ENCODE measurements at regions not wholly inside any gene's neighbourhood (a gene's known extent, or its start where the extent isn't known, plus 50 kb on each side); places are given as distances from the start of the nearest gene placed in this dataset.
A peak's percentile ranks its signal among the peaks of the same experiment; 100 is the strongest.
"Not testable (repeated sequence)": the region's sequence is repeated elsewhere in the genome, so short reads cannot be mapped to it uniquely, and the experiment has no call there.

GRCh38 chr1:161454865-161455707 lies 50.2 kb upstream of the FCGR2A start:
- DNase-seq: not testable (repeated sequence)

- not testable (repeated sequence) for DNase-seq
Measured at GRCh38 chr1:161453950-161454864, 51.0 kb upstream of the FCGR2A start.

DNA sequence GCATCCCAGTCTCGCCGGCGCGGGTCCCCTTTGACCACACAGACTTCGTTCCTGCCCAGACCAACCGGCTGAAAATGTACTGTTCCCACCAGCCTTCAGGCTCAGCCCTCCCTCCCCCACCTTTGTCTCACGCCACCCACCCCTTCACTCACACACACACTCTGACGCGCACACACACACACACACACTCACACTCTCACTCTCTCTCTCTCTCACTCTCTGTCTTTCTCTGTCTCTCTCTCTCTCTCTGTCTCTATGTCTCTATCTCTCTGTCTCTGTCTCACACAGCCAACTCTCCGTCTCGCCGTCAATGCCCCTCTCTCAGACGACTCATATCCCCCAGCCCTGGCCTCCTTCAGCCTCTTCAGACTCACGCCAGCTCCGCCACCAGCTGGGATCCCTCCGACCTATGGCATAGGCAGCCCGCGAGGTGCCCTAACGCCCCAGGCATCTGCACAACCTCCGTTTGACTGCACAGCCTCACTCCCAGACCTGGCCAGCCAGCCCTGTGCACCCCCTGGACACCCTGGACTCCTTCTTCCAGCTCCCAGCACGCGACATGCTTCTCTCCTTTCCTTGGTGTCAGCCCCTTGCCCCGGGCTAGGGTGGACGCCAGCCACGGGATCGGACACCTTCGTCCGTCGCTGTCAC lies 53.4 kb upstream of the FCGR2A start:
- DNase-seq: not testable (repeated sequence)

- not testable (repeated sequence) for DNase-seq
Measured at GRCh38 chr1:161447760-161448332, 57.4 kb upstream of the FCGR2A start.

DNA sequence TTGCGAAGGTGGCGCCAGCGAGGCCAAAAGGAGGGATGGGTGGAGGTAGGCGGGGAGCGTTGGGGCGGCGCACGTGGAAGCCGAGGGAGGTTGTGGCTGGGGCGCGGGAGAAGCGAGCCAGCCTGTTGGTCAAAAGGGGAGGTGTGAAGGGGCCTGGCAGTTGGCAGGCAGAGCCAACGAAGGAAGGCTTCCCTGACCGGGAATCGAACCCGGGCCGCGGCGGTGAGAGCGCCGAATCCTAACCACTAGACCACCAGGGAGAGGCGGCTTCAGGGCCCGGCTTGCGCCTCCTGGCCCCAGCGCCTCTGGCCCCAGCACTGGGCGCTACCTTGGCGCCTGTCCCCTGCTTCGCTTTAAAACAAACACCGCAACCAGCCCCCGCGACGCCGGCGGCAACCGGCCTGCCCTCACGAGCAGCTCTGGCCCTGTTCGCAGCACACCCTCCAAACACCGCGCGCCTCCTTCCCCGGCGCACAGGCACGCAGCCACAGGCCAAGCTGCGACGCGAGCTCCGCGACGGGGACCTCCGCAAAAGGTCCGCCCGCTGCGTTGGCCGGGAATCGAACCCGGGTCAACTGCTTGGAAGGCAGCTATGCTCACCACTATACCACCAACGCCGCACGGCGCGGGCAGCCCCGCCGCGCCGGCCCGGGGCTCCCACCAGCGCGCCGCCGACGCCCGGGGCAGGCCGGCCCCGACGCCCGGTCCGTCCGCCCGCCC lies 58.1 kb upstream of the FCGR2A start:
- DNase-seq: not testable (repeated sequence)

DNA sequence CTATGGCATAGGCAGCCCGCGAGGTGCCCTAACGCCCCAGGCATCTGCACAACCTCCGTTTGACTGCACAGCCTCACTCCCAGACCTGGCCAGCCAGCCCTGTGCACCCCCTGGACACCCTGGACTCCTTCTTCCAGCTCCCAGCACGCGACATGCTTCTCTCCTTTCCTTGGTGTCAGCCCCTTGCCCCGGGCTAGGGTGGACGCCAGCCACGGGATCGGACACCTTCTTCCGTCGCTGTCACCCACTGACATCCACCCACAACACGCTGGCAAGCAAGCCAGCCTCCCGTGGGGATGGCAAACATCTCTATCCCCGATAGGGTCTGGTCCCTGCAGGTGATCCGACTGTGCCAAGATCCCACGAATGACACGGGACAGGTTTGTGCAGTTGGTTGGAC lies 60.5 kb upstream of the FCGR2A start:
- peak; percentile 42 for DNase-seq

DNA sequence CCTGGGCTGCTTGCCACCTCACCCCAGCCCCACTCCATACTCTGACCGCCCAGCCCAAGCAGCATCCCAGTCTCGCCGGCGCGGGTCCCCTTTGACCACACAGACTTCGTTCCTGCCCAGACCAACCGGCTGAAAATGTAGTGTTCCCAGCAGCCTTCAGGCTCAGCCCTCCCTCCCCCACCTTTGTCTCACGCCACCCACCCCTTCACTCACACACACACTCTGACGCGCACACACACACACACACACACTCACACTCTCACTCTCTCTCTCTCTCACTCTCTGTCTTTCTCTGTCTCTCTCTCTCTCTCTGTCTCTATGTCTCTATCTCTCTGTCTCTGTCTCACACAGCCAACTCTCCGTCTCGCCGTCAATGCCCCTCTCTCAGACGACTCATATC lies 61.0 kb upstream of the FCGR2A start:
- not testable (repeated sequence) for DNase-seq

- DNase-seq: peak; percentile 65
Measured at GRCh38 chr1:161440312-161440894, 64.9 kb upstream of the FCGR2A start.

GRCh38 chr1:161439280-161440232 lies 65.7 kb upstream of the FCGR2A start:
- peak; percentile 23 for DNase-seq

- DNase-seq: not testable (repeated sequence)
Measured at GRCh38 chr1:161433191-161433590, 65.5 kb upstream of the CFAP126 start.

DNA sequence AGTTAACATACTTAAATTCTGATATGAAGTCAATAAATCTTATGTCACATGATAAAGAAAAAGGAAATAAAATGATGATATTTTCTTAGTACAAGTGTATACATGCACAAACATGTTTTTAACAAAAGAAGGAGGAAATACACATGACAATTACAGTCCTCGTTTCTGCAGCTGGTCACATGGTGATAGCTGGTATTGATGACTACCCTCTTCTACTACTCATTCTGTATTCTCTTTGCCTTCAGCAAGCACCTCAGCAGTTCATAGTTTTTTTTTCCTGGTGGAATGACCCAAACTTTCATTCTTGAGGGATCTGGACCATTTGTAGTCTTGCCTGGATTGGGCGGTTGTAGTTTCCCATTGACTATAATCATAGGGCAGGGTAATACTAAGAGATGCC lies 64.4 kb upstream of the CFAP126 start:
- no peak for DNase-seq

DNA sequence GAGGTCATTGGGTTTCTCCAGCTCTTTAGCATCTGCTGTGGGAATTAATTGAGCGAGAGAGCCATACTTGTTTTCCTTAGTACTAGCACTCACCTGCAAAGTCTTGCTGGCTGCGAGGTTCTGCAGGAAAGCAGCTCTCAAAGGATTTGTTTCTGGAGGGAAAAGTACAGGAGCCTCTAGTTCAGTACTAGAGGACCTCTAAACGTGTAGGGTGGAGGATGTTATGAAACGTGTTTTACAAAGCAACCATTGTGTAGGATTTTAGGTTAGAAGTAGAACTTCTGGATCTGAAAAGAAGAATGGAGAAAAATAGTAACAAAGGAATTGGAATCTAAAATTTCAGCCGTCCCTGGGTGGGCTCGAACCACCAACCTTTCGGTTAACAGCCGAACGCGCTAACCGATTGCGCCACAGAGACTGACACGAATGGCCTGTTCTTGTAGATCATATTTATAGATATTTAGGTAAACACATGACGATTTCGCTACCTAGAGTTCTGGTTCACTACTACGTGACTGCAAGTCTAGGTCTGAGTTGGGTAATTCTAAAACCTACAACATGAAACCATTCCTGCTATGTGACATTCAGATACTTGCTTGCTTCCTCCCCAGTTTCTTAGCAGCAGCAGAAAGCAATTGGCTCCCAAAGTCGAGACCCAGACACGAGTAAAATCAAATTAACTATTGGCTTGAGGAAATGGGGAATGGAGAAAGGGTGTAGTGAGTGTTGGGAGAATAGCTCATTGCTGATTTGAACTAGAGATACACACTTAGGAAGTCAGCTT lies 60.2 kb upstream of the CFAP126 start:
- no peak for DNase-seq

- DNase-seq: not testable (repeated sequence)
Measured at GRCh38 chr1:161422914-161423313, 55.2 kb upstream of the CFAP126 start.

GRCh38 chr1:161421456-161421855 lies 53.8 kb upstream of the CFAP126 start:
- DNase-seq: no peak

DNA sequence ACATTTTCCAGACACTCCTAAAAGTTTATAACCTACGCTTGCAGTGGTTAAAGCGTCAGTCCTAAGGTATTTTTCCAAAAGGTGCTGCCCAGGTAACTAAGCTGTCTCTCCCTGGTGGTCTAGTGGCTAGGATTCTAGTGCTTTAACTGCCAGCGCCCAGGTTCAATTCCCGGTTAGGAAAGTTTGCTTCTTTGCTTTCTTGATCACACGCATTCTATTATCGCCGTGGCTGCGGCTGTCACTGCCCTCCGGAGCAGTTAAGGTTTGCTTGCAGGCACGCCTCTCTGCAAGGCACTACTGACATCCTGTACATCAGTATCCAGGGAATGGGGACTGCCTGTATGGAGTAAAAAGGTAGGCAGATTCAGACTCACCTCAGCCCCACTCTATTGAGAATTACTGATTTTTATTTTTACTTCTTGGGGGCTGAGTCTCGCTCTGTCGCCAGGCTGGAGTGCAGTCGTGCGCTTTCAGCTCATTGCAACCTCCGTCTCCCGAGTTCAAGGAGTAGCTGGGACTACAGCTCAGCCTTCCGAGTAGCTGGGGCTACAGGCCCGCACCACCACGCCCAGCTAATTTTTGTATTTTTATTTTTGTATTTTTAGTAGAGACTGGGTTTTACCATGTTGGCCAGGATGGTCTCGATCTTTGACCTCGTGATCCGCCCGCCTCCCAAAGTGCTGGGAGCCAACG lies 53.2 kb upstream of the CFAP126 start:
- no peak for DNase-seq

- not testable (repeated sequence) for DNase-seq
Measured at GRCh38 chr1:161417536-161417935, 49.9 kb upstream of the CFAP126 start.

Measured in activated T-cell treated with anti-CD3 and anti-CD28 coated beads, Interleukin-2, amount 50 U/mL, for 1 hour (primary cell).